ENCODE measurements at regions not wholly inside any gene's neighbourhood (a gene's known extent, or its start where the extent isn't known, plus 50 kb on each side); places are given as distances from the start of the nearest gene placed in this dataset.

- Histone ChIP-seq H3K27ac (ENCODE audit: low read depth, low read length) (peak overlapping the region; percentile 58), H3K36me3 (ENCODE audit: control insufficient read depth, insufficient read depth, low read length) (no peaks in the 10 kb centered on the region), H3K9me3 (ENCODE audit: control insufficient read depth, insufficient read depth, low read length) (no peaks in the 10 kb centered on the region), H3K4me1 (ENCODE audit: control insufficient read depth, insufficient read depth, low read length) (peaks cover 14% of the 10 kb centered on the region), H3K27me3 (ENCODE audit: control insufficient read depth, insufficient read depth, low read length) (no peaks in the 10 kb centered on the region), H3K4me3 (ENCODE audit: low read depth, low read length) (peak overlapping the region; percentile 7)
- peak in 4 of 6 donors; percentile 57 to 90 (median 77) for DNase-seq (ENCODE audit: low read depth in 4 of 6, low spot score in 6 of 6)
- WGBS (ENCODE audit: insufficient coverage): 3% methylated on average over 10 of the region's 12 CpGs
These were observed 104.7 kb upstream of the NOCT start for GRCh38 chr4:138910914-138911336.

- H3K36me3 ChIP-seq (ENCODE audit: control insufficient read depth, insufficient read depth, low read length): no peaks in the 10 kb centered on the region
- H3K27me3 ChIP-seq (ENCODE audit: control insufficient read depth, insufficient read depth, low read length): no peaks in the 10 kb centered on the region
- H3K27ac ChIP-seq (ENCODE audit: low read depth, low read length): peak overlapping the region; percentile 58
- H3K4me3 ChIP-seq (ENCODE audit: low read depth, low read length): no peak overlapping the region
- 25% methylated on average over 3 of the region's 6 CpGs for WGBS (ENCODE audit: insufficient coverage)
- DNase-seq (ENCODE audit: low read depth in 4 of 6, low spot score in 6 of 6): peak in 1 of 6 donors; percentile 62
- H3K9me3 ChIP-seq (ENCODE audit: control insufficient read depth, insufficient read depth, low read length): no peaks in the 10 kb centered on the region
- peaks cover 14% of the 10 kb centered on the region for H3K4me1 ChIP-seq (ENCODE audit: control insufficient read depth, insufficient read depth, low read length)
These were observed 105.2 kb upstream of the NOCT start for GRCh38 chr4:138910195-138910913.

GRCh38 chr4:138909587-138909986 is 106.0 kb upstream of the NOCT start:
- H3K4me1 ChIP-seq (ENCODE audit: control insufficient read depth, insufficient read depth, low read length): peaks cover 14% of the 10 kb centered on the region
- no peaks in the 10 kb centered on the region for H3K27me3 ChIP-seq (ENCODE audit: control insufficient read depth, insufficient read depth, low read length)
- H3K27ac ChIP-seq (ENCODE audit: low read depth, low read length): peak overlapping the region; percentile 36
- no peaks in the 10 kb centered on the region for H3K36me3 ChIP-seq (ENCODE audit: control insufficient read depth, insufficient read depth, low read length)
- no peak for DNase-seq (ENCODE audit: low read depth in 4 of 6, low spot score in 6 of 6)
- WGBS (ENCODE audit: insufficient coverage): 89% methylated on average over 3 of the region's 4 CpGs
- H3K9me3 ChIP-seq (ENCODE audit: control insufficient read depth, insufficient read depth, low read length): no peaks in the 10 kb centered on the region
- H3K4me3 ChIP-seq (ENCODE audit: low read depth, low read length): no peak overlapping the region

GRCh38 chr4:138908134-138908533 is 107.4 kb upstream of the NOCT start:
- no peaks in the 10 kb centered on the region for H3K9me3 ChIP-seq (ENCODE audit: control insufficient read depth, insufficient read depth, low read length)
- H3K36me3 ChIP-seq (ENCODE audit: control insufficient read depth, insufficient read depth, low read length): no peaks in the 10 kb centered on the region
- no CpG with 5 or more reads among the region's 5 CpGs for WGBS (ENCODE audit: insufficient coverage)
- H3K27me3 ChIP-seq (ENCODE audit: control insufficient read depth, insufficient read depth, low read length): no peaks in the 10 kb centered on the region
- peaks cover 14% of the 10 kb centered on the region for H3K4me1 ChIP-seq (ENCODE audit: control insufficient read depth, insufficient read depth, low read length)
- H3K4me3 ChIP-seq (ENCODE audit: low read depth, low read length): no peak overlapping the region
- H3K27ac ChIP-seq (ENCODE audit: low read depth, low read length): no peak overlapping the region
- DNase-seq (ENCODE audit: low read depth in 4 of 6, low spot score in 6 of 6): no peak

- DNase-seq (ENCODE audit: low read depth in 4 of 6, low spot score in 6 of 6): no peak
- H3K36me3 ChIP-seq (ENCODE audit: control insufficient read depth, insufficient read depth, low read length): no peaks in the 10 kb centered on the region
- H3K27me3 ChIP-seq (ENCODE audit: control insufficient read depth, insufficient read depth, low read length): no peaks in the 10 kb centered on the region
- H3K9me3 ChIP-seq (ENCODE audit: control insufficient read depth, insufficient read depth, low read length): no peaks in the 10 kb centered on the region
- peaks cover 14% of the 10 kb centered on the region for H3K4me1 ChIP-seq (ENCODE audit: control insufficient read depth, insufficient read depth, low read length)
- WGBS (ENCODE audit: insufficient coverage): 84% methylated on average over 4 of the region's 5 CpGs
- H3K27ac ChIP-seq (ENCODE audit: low read depth, low read length): no peak overlapping the region
- H3K4me3 ChIP-seq (ENCODE audit: low read depth, low read length): no peak overlapping the region
These were observed 108.4 kb upstream of the NOCT start for GRCh38 chr4:138907174-138907573.

- Histone ChIP-seq H3K27me3 (ENCODE audit: control insufficient read depth, insufficient read depth, low read length) (no peaks in the 10 kb centered on the region), H3K27ac (ENCODE audit: low read depth, low read length) (no peak overlapping the region), H3K36me3 (ENCODE audit: control insufficient read depth, insufficient read depth, low read length) (no peaks in the 10 kb centered on the region), H3K4me3 (ENCODE audit: low read depth, low read length) (no peak overlapping the region), H3K4me1 (ENCODE audit: control insufficient read depth, insufficient read depth, low read length) (no peaks in the 10 kb centered on the region), H3K9me3 (ENCODE audit: control insufficient read depth, insufficient read depth, low read length) (no peaks in the 10 kb centered on the region)
- 92% methylated on average over 2 of the region's 4 CpGs for WGBS (ENCODE audit: insufficient coverage)
- DNase-seq (ENCODE audit: low read depth in 4 of 6, low spot score in 6 of 6): no peak
These were observed 110.8 kb upstream of the NOCT start for GRCh38 chr4:138904793-138905192.

GRCh38 chr4:138903185-138903584 is 112.4 kb upstream of the NOCT start:
- Histone ChIP-seq H3K27ac (ENCODE audit: low read depth, low read length) (no peak overlapping the region), H3K4me1 (ENCODE audit: control insufficient read depth, insufficient read depth, low read length) (no peaks in the 10 kb centered on the region), H3K36me3 (ENCODE audit: control insufficient read depth, insufficient read depth, low read length) (no peaks in the 10 kb centered on the region), H3K27me3 (ENCODE audit: control insufficient read depth, insufficient read depth, low read length) (no peaks in the 10 kb centered on the region), H3K4me3 (ENCODE audit: low read depth, low read length) (no peak overlapping the region), H3K9me3 (ENCODE audit: control insufficient read depth, insufficient read depth, low read length) (no peaks in the 10 kb centered on the region)
- no peak for DNase-seq (ENCODE audit: low read depth in 4 of 6, low spot score in 6 of 6)
- no CpG with 5 or more reads among the region's 3 CpGs for WGBS (ENCODE audit: insufficient coverage)

- 80% methylated on average over 1 of the region's 3 CpGs for WGBS (ENCODE audit: insufficient coverage)
- Histone ChIP-seq H3K9me3 (ENCODE audit: control insufficient read depth, insufficient read depth, low read length) (no peaks in the 10 kb centered on the region), H3K4me1 (ENCODE audit: control insufficient read depth, insufficient read depth, low read length) (no peaks in the 10 kb centered on the region), H3K27me3 (ENCODE audit: control insufficient read depth, insufficient read depth, low read length) (no peaks in the 10 kb centered on the region), H3K27ac (ENCODE audit: low read depth, low read length) (no peak overlapping the region), H3K4me3 (ENCODE audit: low read depth, low read length) (no peak overlapping the region), H3K36me3 (ENCODE audit: control insufficient read depth, insufficient read depth, low read length) (no peaks in the 10 kb centered on the region)
- no peak for DNase-seq (ENCODE audit: low read depth in 4 of 6, low spot score in 6 of 6)
These were observed 112.9 kb upstream of the NOCT start for GRCh38 chr4:138902705-138903104.

- DNase-seq (ENCODE audit: low read depth in 4 of 6, low spot score in 6 of 6): no peak
- Histone ChIP-seq H3K4me1 (ENCODE audit: control insufficient read depth, insufficient read depth, low read length) (no peaks in the 10 kb centered on the region), H3K36me3 (ENCODE audit: control insufficient read depth, insufficient read depth, low read length) (no peaks in the 10 kb centered on the region), H3K27me3 (ENCODE audit: control insufficient read depth, insufficient read depth, low read length) (no peaks in the 10 kb centered on the region), H3K9me3 (ENCODE audit: control insufficient read depth, insufficient read depth, low read length) (no peaks in the 10 kb centered on the region), H3K4me3 (ENCODE audit: low read depth, low read length) (no peak overlapping the region), H3K27ac (ENCODE audit: low read depth, low read length) (no peak overlapping the region)
- 95% methylated on average over 4 of the region's 4 CpGs for WGBS (ENCODE audit: insufficient coverage)
These were observed 114.4 kb upstream of the NOCT start for GRCh38 chr4:138901177-138901576.

- 93% methylated on average over 2 of the region's 3 CpGs for WGBS (ENCODE audit: insufficient coverage)
- Histone ChIP-seq H3K27ac (ENCODE audit: low read depth, low read length) (no peak overlapping the region), H3K36me3 (ENCODE audit: control insufficient read depth, insufficient read depth, low read length) (no peaks in the 10 kb centered on the region)
These were observed 115.6 kb upstream of the NOCT start for GRCh38 chr4:138899999-138900398.

More at GRCh38 chr4:138899999-138900398, 115.6 kb upstream of the NOCT start:
- H3K27me3 ChIP-seq (ENCODE audit: control insufficient read depth, insufficient read depth, low read length): no peaks in the 10 kb centered on the region
- no peak for DNase-seq (ENCODE audit: low read depth in 4 of 6, low spot score in 6 of 6)
- no peak overlapping the region for H3K4me3 ChIP-seq (ENCODE audit: low read depth, low read length)
- no peaks in the 10 kb centered on the region for H3K9me3 ChIP-seq (ENCODE audit: control insufficient read depth, insufficient read depth, low read length)
- no peaks in the 10 kb centered on the region for H3K4me1 ChIP-seq (ENCODE audit: control insufficient read depth, insufficient read depth, low read length)
